ENCODE measurements at regions not wholly inside any gene's neighbourhood (a gene's known extent, or its start where the extent isn't known, plus 50 kb on each side); places are given as distances from the start of the nearest gene placed in this dataset.
A peak's percentile ranks its signal among the peaks of the same experiment; 100 is the strongest.

- TF ChIP-seq CTCF (optimal IDR thresholded peaks at IDR 0.05 in 1 of 3, IDR thresholded peaks at IDR 0.05 in 1 of 3, conservative IDR thresholded peaks at IDR 0.05 in 1 of 3; ENCODE audit: extremely low read depth in 1 of 3, insufficient read depth in 2 of 3, low read length in 3 of 3) (no peak), EZH2 (IDR thresholded peaks at IDR 0.05; ENCODE audit: low read length) (no peak)
- H3K36me3 ChIP-seq (ENCODE audit: control insufficient read depth in 2 of 2, extremely low read depth in 1 of 2, insufficient read depth in 2 of 2, low read length in 2 of 2), result peaks cover 3 to 6% of the 10 kb centered on the region in 2 experiments
- peaks cover 2% of the 10 kb centered on the region for H3K9me1 ChIP-seq (ENCODE audit: control insufficient read depth, extremely low read depth, insufficient read depth, low read length)
- no peak overlapping the region for H2AFZ ChIP-seq (ENCODE audit: control insufficient read depth, low read length)
- no peak overlapping the region for H3K4me2 ChIP-seq (ENCODE audit: control insufficient read depth, extremely low read depth, insufficient read depth, low read depth, low read length)
- dilution Hi-C loops (cut with MboI; ENCODE audit: extremely low pct_ligation_motif_present, low sequenced_read_pairs), result no loop called here
- H4K20me1 ChIP-seq (ENCODE audit: control insufficient read depth, extremely low read depth, insufficient read depth, low read length), result no peaks in the 10 kb centered on the region
- no peaks in the 10 kb centered on the region for H3K27me3 ChIP-seq (ENCODE audit: control insufficient read depth, extremely low read depth, insufficient read depth, low read length)
- FAIRE-seq (no peak), DNase-seq (ENCODE audit: low read depth, low spot score) (no peak)
- H3K9me3 ChIP-seq (ENCODE audit: control insufficient read depth, low read depth, low read length), result no peaks in the 10 kb centered on the region
- no peak overlapping the region for H3K4me3 ChIP-seq (ENCODE audit: control insufficient read depth in 2 of 3, extremely low read depth in 1 of 3, insufficient read depth in 2 of 3, low read depth in 1 of 3, low read length in 3 of 3)
- no peak overlapping the region for H3K27ac ChIP-seq (ENCODE audit: control insufficient read depth, insufficient read depth, low read length)
- H3K4me1 ChIP-seq (ENCODE audit: control insufficient read depth, extremely low read depth, insufficient read depth, low read length), result peaks cover 19% of the 10 kb centered on the region
- peaks cover 47% of the 10 kb centered on the region for H3K79me2 ChIP-seq (ENCODE audit: control insufficient read depth, insufficient read depth, low read length)
- H3K9ac ChIP-seq (ENCODE audit: control insufficient read depth, extremely low read depth, insufficient read depth, low read length), result no peak overlapping the region
These were observed 68.9 kb downstream of the PEX11G start for GRCh38 chr19:7419777-7420439.

GRCh38 chr19:7421941-7422744 is 66.7 kb downstream of the PEX11G start:
- H3K27me3 ChIP-seq (ENCODE audit: control insufficient read depth, extremely low read depth, insufficient read depth, low read length), result no peaks in the 10 kb centered on the region
- TF ChIP-seq CTCF (optimal IDR thresholded peaks at IDR 0.05 in 1 of 3, IDR thresholded peaks at IDR 0.05 in 1 of 3, conservative IDR thresholded peaks at IDR 0.05 in 1 of 3; ENCODE audit: extremely low read depth in 1 of 3, insufficient read depth in 2 of 3, low read length in 3 of 3) (no peak), EZH2 (IDR thresholded peaks at IDR 0.05; ENCODE audit: low read length) (no peak)
- FAIRE-seq (peak; percentile 55), DNase-seq (ENCODE audit: low read depth, low spot score) (no peak)
- dilution Hi-C loops (cut with MboI; ENCODE audit: extremely low pct_ligation_motif_present, low sequenced_read_pairs), result no loop called here
- H3K27ac ChIP-seq (ENCODE audit: control insufficient read depth, insufficient read depth, low read length), result peak overlapping the region; percentile 43
- H3K79me2 ChIP-seq (ENCODE audit: control insufficient read depth, insufficient read depth, low read length), result peaks cover 36% of the 10 kb centered on the region
- no peak overlapping the region for H2AFZ ChIP-seq (ENCODE audit: control insufficient read depth, low read length)
- peaks cover 2% of the 10 kb centered on the region for H3K9me1 ChIP-seq (ENCODE audit: control insufficient read depth, extremely low read depth, insufficient read depth, low read length)
- H3K4me2 ChIP-seq (ENCODE audit: control insufficient read depth, extremely low read depth, insufficient read depth, low read depth, low read length), result peak overlapping the region; percentile 62
- peak overlapping the region; percentile 9 for H3K9ac ChIP-seq (ENCODE audit: control insufficient read depth, extremely low read depth, insufficient read depth, low read length)
- H3K9me3 ChIP-seq (ENCODE audit: control insufficient read depth, low read depth, low read length), result no peaks in the 10 kb centered on the region
- H3K4me3 ChIP-seq (ENCODE audit: control insufficient read depth in 2 of 3, extremely low read depth in 1 of 3, insufficient read depth in 2 of 3, low read depth in 1 of 3, low read length in 3 of 3), result no peak overlapping the region
- no peaks in the 10 kb centered on the region for H4K20me1 ChIP-seq (ENCODE audit: control insufficient read depth, extremely low read depth, insufficient read depth, low read length)
- peaks cover 39% of the 10 kb centered on the region for H3K4me1 ChIP-seq (ENCODE audit: control insufficient read depth, extremely low read depth, insufficient read depth, low read length)
- peaks cover 3 to 6% of the 10 kb centered on the region in 2 experiments for H3K36me3 ChIP-seq (ENCODE audit: control insufficient read depth in 2 of 2, extremely low read depth in 1 of 2, insufficient read depth in 2 of 2, low read length in 2 of 2)
